IMR-90 (cell line): ENCODE measurements at regions not wholly inside any gene's neighbourhood (a gene's known extent, or its start where the extent isn't known, plus 50 kb on each side); places are given as distances from the start of the nearest gene placed in this dataset.
"Not testable (repeated sequence)": the region's sequence is repeated elsewhere in the genome, so short reads cannot be mapped to it uniquely, and the experiment has no call there.

ENCODE experiments used
- ATAC-seq: fragments of 200-7000 bp; cut with Tn5 transposase; 2 replicates; pipeline ENCODE4 v1.9.1; 2020; ENCODE audit warnings: low read depth, mild to moderate bottlenecking, moderate library complexity
- BruUV-seq: library from RNA; stranded (reverse); fragments of 400-500 nt; replicated peaks from 2 replicates; lab custom pipeline; 2021; lab: Mats Ljungman, UMichigan
- CTCF ChIA-PET: fragments of 300-600 bp; formaldehyde crosslinking; extraction: SDS; loops from one replicate; lab custom pipeline; 2021; ENCODE audit warnings: antibody characterized with exemption; lab: Yijun Ruan, JAX
- POLR2A ChIA-PET: fragments of 300-600 bp; sonication (Branson Sonifier 250); formaldehyde crosslinking; loops from one replicate; lab custom pipeline; 2022; ENCODE audit warnings: antibody characterized with exemption; ENCODE audit not compliant: unreplicated experiment; lab: Charles Lee
- DNase-seq: peaks from one replicate; pipeline ENCODE4 v3.0.0; 2013
- H2AFZ ChIP-seq: replicated peaks from 2 replicates; pipeline ENCODE3; 2013; ENCODE audit warnings: low read length, mild to moderate bottlenecking; ENCODE audit not compliant: poor library complexity
- H2AK5ac ChIP-seq: 2 replicates; pipeline ENCODE4 v1.6.1; 2013; ENCODE audit warnings: low read depth, low read length, inconsistent platforms
- H2AK9ac ChIP-seq: replicated peaks from 2 replicates; pipeline ENCODE3; 2013; ENCODE audit warnings: mild to moderate bottlenecking, low read depth, low read length, moderate library complexity; ENCODE audit not compliant: poor library complexity
- H2BK120ac ChIP-seq: 2 replicates; pipeline ENCODE4 v1.6.1; 2013; ENCODE audit warnings: low read depth, low read length, inconsistent platforms
- H2BK15ac ChIP-seq: 3 replicates; pipeline ENCODE4 v1.6.1; 2013; ENCODE audit warnings: low read depth, low read length, inconsistent platforms
- H2BK20ac ChIP-seq: 2 replicates; pipeline ENCODE4 v1.6.1; 2013; ENCODE audit warnings: low read depth, mild to moderate bottlenecking, inconsistent platforms, low read length, moderate library complexity
- H2BK5ac ChIP-seq: 2 replicates; pipeline ENCODE4 v1.6.1; 2013; ENCODE audit warnings: mild to moderate bottlenecking, low read depth, low read length, inconsistent platforms; ENCODE audit not compliant: poor library complexity, severe bottlenecking
- H3K14ac ChIP-seq: replicated peaks from 2 replicates; pipeline ENCODE4 v1.6.1; 2013; ENCODE audit warnings: low read depth, low read length, inconsistent platforms
- H3K18ac ChIP-seq: 2 replicates; pipeline ENCODE4 v1.6.1; 2013; ENCODE audit warnings: low read depth, low read length, control low read depth
- H3K23ac ChIP-seq: 2 replicates; pipeline ENCODE4 v1.6.1; 2013; ENCODE audit warnings: low read depth, low read length, inconsistent platforms
- H3K27ac ChIP-seq: 2 replicates; pipeline ENCODE4 v1.5.1; 2013; ENCODE audit warnings: mild to moderate bottlenecking, control low read depth, low read length; ENCODE audit not compliant: insufficient read depth
- H3K27me3 ChIP-seq: 2 replicates; pipeline ENCODE4 v1.6.1; 2013; ENCODE audit warnings: low read length; ENCODE audit not compliant: control insufficient read depth, insufficient read depth
- H3K36me3 ChIP-seq: 2 replicates; pipeline ENCODE4 v1.6.1; 2013; ENCODE audit warnings: low read length, mixed read lengths; ENCODE audit not compliant: control insufficient read depth, insufficient read depth
- H3K4ac ChIP-seq: 2 replicates; pipeline ENCODE4 v1.6.1; 2013; ENCODE audit warnings: low read depth, low read length, inconsistent platforms
- H3K4me1 ChIP-seq: 2 replicates; pipeline ENCODE4 v1.6.1; 2013; ENCODE audit warnings: low read length, mixed read lengths; ENCODE audit not compliant: control insufficient read depth, insufficient read depth
- H3K4me2 ChIP-seq: 2 replicates; pipeline ENCODE4 v1.6.1; 2013; ENCODE audit warnings: low read depth, mild to moderate bottlenecking, control low read depth, low read length, moderate library complexity
- H3K4me3 ChIP-seq: 2 replicates; pipeline ENCODE4 v1.5.1; 2013; ENCODE audit warnings: low read depth, mild to moderate bottlenecking, control low read depth, low read length, moderate library complexity; ENCODE audit not compliant: insufficient read depth
- H3K56ac ChIP-seq: 2 replicates; pipeline ENCODE4 v1.6.1; 2013; ENCODE audit warnings: low read length, inconsistent platforms; ENCODE audit not compliant: insufficient read depth; ENCODE audit errors: extremely low read depth
- H3K79me1 ChIP-seq, 2 experiments: 2 replicates each; pipeline ENCODE4 v1.6.1; 2013; ENCODE audit warnings: low read length in 2 of 2, inconsistent platforms in 1 of 2, low read depth in 1 of 2
- H3K9ac ChIP-seq: 2 replicates; pipeline ENCODE4 v1.6.1; 2013; ENCODE audit warnings: low read depth, low read length, control low read depth
- H3K9me1 ChIP-seq: 2 replicates; pipeline ENCODE4 v1.6.1; 2013; ENCODE audit warnings: low read length, inconsistent platforms; ENCODE audit not compliant: insufficient read depth
- H3K9me3 ChIP-seq: 2 replicates; pipeline ENCODE4 v1.6.1; 2013; ENCODE audit warnings: low read length; ENCODE audit not compliant: control insufficient read depth, insufficient read depth
- H4K20me1 ChIP-seq: 2 replicates; pipeline ENCODE4 v1.6.1; 2013; ENCODE audit warnings: low read length, inconsistent platforms; ENCODE audit not compliant: insufficient read depth
- H4K5ac ChIP-seq: 2 replicates; pipeline ENCODE4 v1.6.1; 2013; ENCODE audit warnings: mild to moderate bottlenecking, low read depth, low read length, control low read depth
- H4K8ac ChIP-seq, 2 experiments: 2 replicates each; pipeline ENCODE4 v1.6.1; 2013; ENCODE audit warnings: low read depth in 2 of 2, low read length in 2 of 2, control low read depth in 1 of 2, inconsistent platforms in 1 of 2
- H4K91ac ChIP-seq: 2 replicates; pipeline ENCODE4 v1.6.1; 2013; ENCODE audit warnings: low read depth, low read length, inconsistent platforms; ENCODE audit not compliant: insufficient read depth
- BHLHE40 ChIP-seq: fragments of 150-350 bp; IDR thresholded peaks from 2 replicates; pipeline ENCODE4 v1.6.1; 2016; ENCODE audit warnings: mild to moderate bottlenecking, low read depth, low read length
- ELK1 ChIP-seq: fragments of 150-350 bp; IDR thresholded peaks from 2 replicates; pipeline ENCODE4 v1.6.1; 2016; ENCODE audit warnings: low read depth, mild to moderate bottlenecking, low read length, moderate library complexity, borderline replicate concordance
- MAZ ChIP-seq: IDR thresholded peaks from 2 replicates; pipeline ENCODE4 v1.6.1; 2012; ENCODE audit warnings: low read depth, mild to moderate bottlenecking, low read length, improper control_type of control experiment, moderate library complexity, borderline replicate concordance
- RAD21 ChIP-seq: IDR thresholded peaks from 2 replicates; pipeline ENCODE4 v1.6.1; 2012; ENCODE audit warnings: low read length, improper control_type of control experiment
- RCOR1 ChIP-seq: IDR thresholded peaks from 2 replicates; pipeline ENCODE4 v1.6.1; 2012; ENCODE audit warnings: mild to moderate bottlenecking, low read length, improper control_type of control experiment; ENCODE audit not compliant: insufficient replicate concordance
- USF2 ChIP-seq: fragments of 150-350 bp; IDR thresholded peaks from 2 replicates; pipeline ENCODE4 v1.6.1; 2017; ENCODE audit warnings: mild to moderate bottlenecking, antibody characterized with exemption, low read length, low read depth
- WGBS, 2 experiments: methylation state at CpG; one replicate each; pipeline versions ENCODE4 v1.1.5 to v1.1.7; 2013; ENCODE audit warnings: missing lambda C conversion rate in 2 of 2; ENCODE audit not compliant: insufficient read length in 1 of 2; ENCODE audit errors: extremely low coverage in 2 of 2; 5-methylcytosine and 5-hydroxymethylcytosine counted together
- dilution Hi-C: fragments of 300-500 bp; cut with HindIII; formaldehyde crosslinking; loops from one replicate; pipeline ENCODE4 v1.14.3; 2018; ENCODE audit warnings: low sequenced_read_pairs; ENCODE audit not compliant: unreplicated experiment
- in situ Hi-C: fragments of 300-500 bp; cut with MboI; formaldehyde crosslinking; loops from 3 replicates; pipeline ENCODE4 v1.14.3; 2019; ENCODE audit warnings: low sequenced_read_pairs, inconsistent platforms, mixed read lengths
- intact Hi-C: fragments of 100-400 bp; cut with micrococcal nuclease; formaldehyde crosslinking; loops from 2 replicates; pipeline ENCODE4 v1.10.0; 2022

GRCh38 chr2:209181984-209182383 is 241.9 kb upstream of the MAP2 start:
- H3K4me2 ChIP-seq, result no peak overlapping the region
- no peak overlapping the region for H2AK9ac ChIP-seq
- no peaks in the 10 kb centered on the region for H3K4me1 ChIP-seq
- H2AK5ac ChIP-seq, result no peak overlapping the region
- WGBS, 2 experiments, result no CpG with 5 or more reads among the region's 2 CpGs
- intact Hi-C loops, result no loop called here
- H3K9ac ChIP-seq, result no peak overlapping the region
- no peak overlapping the region for H3K56ac ChIP-seq
- H3K18ac ChIP-seq, result no peak overlapping the region
- H4K5ac ChIP-seq, result no peak overlapping the region
- H3K23ac ChIP-seq, result no peak overlapping the region
- no peak overlapping the region for H2BK15ac ChIP-seq
- H3K4ac ChIP-seq, result no peak overlapping the region
- no peak overlapping the region for H2BK120ac ChIP-seq
- no peak for ATAC-seq
- H3K4me3 ChIP-seq, result no peak overlapping the region
- no peaks in the 10 kb centered on the region for H4K20me1 ChIP-seq
- in situ Hi-C loops, result no loop called here
- ChIA-PET CTCF (interaction anchor here (0.6 kb wide), 1 partner anchor 44 kb away, joined by 4 read pairs; no protein-coding TSS in a partner anchor), POLR2A (no interaction called here)
- no peaks in the 10 kb centered on the region for H3K27me3 ChIP-seq
- H2AFZ ChIP-seq, result no peak overlapping the region
- H4K91ac ChIP-seq, result no peak overlapping the region
- dilution Hi-C loops, result no loop called here
- no peak overlapping the region for H3K27ac ChIP-seq
- no peak overlapping the region for H4K8ac ChIP-seq
- H3K9me3 ChIP-seq, result peaks cover 5% of the 10 kb centered on the region
- no peak overlapping the region for H2BK5ac ChIP-seq
- no TSS peak for BruUV-seq
- no peak for TF ChIP-seq USF2
- no peak for TF ChIP-seq BHLHE40
- no peak for TF ChIP-seq MAZ
- no peak for TF ChIP-seq ELK1
- TF ChIP-seq RCOR1, result no peak
- no peak for TF ChIP-seq RAD21
- DNase-seq, result no peak
- H3K36me3 ChIP-seq, result no peaks in the 10 kb centered on the region
- no peaks in the 10 kb centered on the region for H3K79me1 ChIP-seq
- no peak overlapping the region for H3K14ac ChIP-seq
- no peaks in the 10 kb centered on the region for H3K9me1 ChIP-seq
- no peak overlapping the region for H2BK20ac ChIP-seq

GRCh38 chr2:209186886-209187285 is 237.0 kb upstream of the MAP2 start:
- H2AK9ac ChIP-seq, H2BK15ac ChIP-seq, H3K9me1 ChIP-seq, H2BK5ac ChIP-seq, in situ Hi-C loops, H4K20me1 ChIP-seq, H3K18ac ChIP-seq, BruUV-seq, dilution Hi-C loops, H2AK5ac ChIP-seq, H2BK20ac ChIP-seq, H3K79me1 ChIP-seq, H2AFZ ChIP-seq, H3K4ac ChIP-seq, H3K9ac ChIP-seq, H4K5ac ChIP-seq, H3K23ac ChIP-seq, H3K36me3 ChIP-seq, H3K9me3 ChIP-seq, H3K27ac ChIP-seq, intact Hi-C loops, CTCF ChIA-PET, H3K4me3 ChIP-seq, ATAC-seq, H3K14ac ChIP-seq, H3K4me1 ChIP-seq, DNase-seq, H4K8ac ChIP-seq, H3K56ac ChIP-seq, H3K27me3 ChIP-seq, H3K4me2 ChIP-seq, H4K91ac ChIP-seq, POLR2A ChIA-PET, H2BK120ac ChIP-seq: not testable (repeated sequence)
- no CpG with 5 or more reads among the region's 1 CpG for WGBS, 2 experiments
